Left renal pelvis (tissue), 4 donors: ENCODE measurements at regions not wholly inside any gene's neighbourhood (a gene's known extent, or its start where the extent isn't known, plus 50 kb on each side); places are given as distances from the start of the nearest gene placed in this dataset.
"Not testable (repeated sequence)": the region's sequence is repeated elsewhere in the genome, so short reads cannot be mapped to it uniquely, and the experiment has no call there.

Source experiments
- DNase-seq, 4 donors: peaks; one replicate each; pipeline ENCODE4 v3.0.0-alpha.2; 2013; ENCODE audit warnings: low read depth in 4 of 4, low spot score in 3 of 4

DNA sequence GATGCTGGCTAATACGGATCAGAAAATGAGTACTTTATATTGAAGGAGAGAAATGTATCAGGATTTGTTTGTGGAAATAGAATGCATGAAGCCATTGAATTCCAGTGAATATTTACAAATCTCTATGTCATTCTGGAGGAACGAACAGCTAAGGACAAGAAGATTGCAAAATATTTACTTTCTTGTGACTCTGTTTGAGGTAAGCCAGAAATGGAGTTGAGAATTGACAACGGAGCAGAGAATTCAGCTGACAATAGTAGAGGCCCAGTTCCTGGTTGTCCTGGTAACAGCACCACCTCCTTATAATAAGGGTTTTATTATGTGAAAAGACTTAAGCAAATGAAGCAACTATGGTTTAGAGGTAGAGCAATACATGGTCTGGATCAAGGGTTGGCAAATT lies 349.2 kb downstream of the ADCYAP1 start:
- no peak for DNase-seq

DNA sequence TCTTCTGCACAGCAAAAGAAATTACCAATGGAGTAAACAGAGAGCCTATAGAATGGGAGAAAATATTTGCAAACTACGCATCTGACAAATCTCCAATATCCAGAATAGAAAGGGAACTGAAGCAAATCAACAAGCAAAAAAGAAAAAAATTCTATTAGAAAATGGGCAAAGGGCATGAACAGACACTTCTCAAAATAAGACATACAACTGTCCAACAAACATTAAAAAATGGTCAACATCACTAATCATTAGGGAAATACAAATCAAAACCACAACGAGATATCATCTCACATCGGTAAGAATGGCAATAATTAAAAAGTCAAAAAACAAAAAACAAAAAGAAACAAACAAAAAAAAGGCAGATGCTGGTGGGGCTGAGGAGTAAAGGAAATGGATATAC lies 356.4 kb downstream of the ADCYAP1 start:
- DNase-seq, result no peak

DNA sequence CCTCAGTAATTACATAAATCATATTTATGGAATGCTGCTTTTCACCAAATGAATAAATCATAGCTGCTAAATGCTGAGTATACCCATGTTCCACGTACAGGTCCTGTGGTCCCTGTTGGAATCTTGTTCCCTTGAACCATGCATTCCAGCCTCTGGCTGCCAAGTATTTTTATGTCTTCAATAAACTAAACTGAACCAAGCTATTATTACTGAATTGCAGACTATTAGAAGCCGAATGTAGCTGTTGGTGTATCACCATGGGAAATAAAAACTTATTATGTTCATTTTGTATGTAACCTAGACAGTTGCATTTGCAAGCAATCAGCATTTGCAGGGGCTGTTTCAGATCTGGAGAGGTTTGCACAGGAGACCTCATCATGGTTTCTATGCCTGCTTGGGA lies 362.4 kb downstream of the ADCYAP1 start:
- no peak for DNase-seq

DNA sequence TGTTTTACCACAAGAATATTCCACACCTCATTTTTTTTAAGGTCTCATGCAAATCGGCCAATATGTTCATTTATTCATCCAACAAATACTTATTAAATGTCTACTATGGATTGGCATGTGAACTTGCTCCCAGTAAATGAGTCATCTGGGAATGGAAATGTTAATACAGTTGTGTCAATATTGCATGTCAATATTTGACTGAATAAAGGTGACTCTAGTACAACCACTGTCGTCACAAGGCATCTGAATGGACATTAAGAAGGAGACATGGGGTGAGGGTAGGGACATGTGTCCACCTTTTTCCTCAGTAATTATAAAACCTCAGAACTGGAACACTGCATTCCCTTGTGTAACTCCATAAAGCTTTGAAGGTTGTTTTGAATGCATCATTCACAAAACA lies 365.4 kb downstream of the ADCYAP1 start:
- DNase-seq, result no peak

DNA sequence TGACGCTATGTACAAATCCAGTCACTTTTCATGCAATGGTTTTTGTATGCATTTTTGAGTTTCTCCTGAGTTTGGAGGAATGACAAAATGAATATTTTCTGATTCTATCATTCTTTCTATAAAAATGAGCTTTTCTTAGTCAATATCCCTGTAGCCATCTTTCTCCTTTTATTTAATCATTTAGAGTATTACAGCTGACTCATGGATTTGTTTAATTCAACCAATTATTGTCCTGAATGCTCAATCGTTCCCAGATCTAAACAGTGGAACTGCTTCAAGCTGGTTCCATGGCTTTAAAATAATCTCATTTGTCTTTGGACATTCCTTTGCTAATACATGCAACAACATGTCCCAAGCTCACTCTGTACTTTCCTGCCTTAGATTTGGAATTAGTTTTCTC lies 368.8 kb downstream of the ADCYAP1 start:
- DNase-seq, result no peak

DNA sequence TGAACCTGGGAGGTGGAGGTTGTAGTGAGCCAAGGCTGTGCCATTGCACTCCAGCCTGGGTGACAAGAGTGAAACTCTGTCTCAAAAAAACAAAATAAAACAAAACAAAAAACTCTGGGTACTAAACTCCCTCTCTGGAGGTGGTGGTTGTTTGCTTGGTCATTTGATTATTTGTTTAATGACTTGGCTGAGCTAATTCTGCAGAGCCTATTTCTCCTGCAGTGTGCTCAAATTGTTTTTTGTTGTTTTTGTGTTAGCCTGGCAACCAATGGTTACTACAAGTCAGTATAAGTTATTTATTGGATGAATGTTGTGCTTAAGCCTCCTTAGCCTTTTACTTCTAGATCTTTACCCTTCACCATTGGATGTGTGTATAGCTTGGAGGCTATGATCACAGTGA lies 387.5 kb downstream of the ADCYAP1 start:
- no peak for DNase-seq

DNA sequence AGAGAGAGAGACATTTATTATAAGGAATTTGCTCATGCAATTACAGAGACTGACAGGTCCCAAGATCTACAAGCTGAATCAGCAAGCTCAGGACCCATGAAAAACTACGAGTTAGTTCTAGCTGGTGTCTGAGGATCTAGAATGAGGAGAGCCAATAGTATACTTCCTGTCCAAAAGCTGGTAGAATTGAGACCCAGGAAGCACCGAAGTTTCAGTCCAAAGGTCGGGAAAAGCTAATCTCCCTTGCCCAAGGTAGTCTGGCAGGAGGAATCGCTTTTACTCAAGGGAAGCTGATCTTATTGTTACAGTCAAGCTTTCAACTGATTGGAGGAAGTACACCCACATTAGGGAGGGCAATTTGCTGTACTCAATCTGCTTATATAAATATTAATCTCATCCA lies 389.6 kb downstream of the ADCYAP1 start:
- peak in 1 of 4 donors; percentile 1 for DNase-seq

DNA sequence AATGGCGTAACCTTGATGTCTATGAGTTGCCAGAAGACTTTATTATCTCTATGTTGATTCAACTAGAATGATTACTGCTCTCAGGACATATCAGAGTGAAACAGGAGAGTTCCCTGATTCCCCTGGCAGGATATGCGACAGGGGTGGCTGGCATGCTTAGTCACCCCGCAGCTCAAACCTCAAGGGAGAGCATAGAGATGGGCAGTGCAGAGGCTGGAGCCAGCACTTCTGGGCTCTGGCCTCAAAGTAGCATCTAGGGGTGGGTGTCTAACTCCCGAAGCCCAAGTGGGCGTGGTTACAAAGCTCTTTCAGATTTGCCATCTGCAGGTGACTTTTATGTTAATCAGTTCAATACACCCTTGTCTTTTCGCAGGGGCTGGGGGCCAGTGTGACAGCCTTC lies 391.6 kb downstream of the ADCYAP1 start:
- DNase-seq, result no peak

DNA sequence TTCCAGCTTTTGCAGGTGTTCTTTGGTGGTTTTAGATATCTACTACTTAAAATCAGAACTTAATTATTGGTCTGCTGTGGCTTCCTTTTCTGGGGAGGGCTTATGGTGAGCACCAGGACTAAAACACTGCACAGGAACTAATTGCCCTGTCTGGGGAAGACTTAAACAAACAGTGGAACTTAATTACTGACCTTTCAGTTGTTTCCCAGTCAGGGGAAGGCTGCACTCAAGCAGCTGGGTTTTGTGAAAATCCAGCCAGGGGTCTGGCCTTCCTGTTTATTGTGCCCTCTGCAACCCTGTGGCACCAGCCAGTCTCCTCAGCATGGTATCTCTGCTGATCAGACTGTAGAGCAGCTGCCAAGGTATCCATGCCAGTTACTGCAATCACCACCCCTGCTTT lies 398.2 kb downstream of the ADCYAP1 start:
- DNase-seq, result no peak

DNA sequence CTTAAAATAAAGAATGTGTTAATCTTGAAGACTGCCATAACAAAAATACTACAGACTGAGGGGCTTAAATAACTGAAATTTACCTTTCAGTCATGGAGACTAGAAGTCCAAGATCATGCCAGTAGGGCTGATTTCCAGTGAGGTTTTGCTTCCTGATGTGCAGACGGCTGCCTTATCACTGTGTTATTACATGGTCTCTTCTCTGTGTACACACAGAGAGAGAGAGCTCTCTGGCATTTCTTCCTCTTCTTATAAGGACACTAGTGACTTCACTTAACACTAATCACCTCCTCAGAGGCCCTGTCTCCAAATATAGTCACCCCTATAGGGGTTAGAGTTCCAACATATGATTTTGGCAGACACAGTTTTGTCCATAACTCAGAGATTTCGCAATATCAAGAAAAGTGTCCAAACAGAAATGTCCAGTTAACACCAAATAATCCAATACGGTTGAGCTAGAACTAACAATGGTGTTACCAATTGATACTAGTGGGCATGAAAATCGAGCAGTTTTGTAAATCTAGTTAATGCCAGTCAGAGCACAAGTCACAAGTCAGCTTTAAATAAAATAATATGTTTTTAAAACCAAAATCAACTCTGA lies 399.8 kb downstream of the ADCYAP1 start:
- DNase-seq, result no peak

DNA sequence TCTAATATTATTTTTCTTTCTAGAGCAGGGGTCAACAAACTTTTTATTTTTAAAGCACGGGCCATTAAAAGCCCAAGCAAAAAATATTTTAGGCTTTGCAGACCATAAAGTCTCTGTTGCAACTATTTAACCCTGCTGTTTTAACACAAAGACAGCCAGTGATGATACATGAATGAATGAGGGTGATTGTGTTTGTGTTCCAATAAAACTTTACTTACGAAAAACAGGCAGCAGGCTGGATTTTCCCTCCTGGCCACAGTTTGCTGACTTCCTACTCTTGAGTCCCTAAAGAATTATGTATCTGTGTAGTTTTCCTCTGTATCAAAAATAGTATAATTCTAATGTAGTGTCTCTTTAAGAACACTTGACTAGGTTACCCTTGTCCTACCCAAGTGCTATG lies 402.0 kb downstream of the ADCYAP1 start:
- no peak for DNase-seq

DNA sequence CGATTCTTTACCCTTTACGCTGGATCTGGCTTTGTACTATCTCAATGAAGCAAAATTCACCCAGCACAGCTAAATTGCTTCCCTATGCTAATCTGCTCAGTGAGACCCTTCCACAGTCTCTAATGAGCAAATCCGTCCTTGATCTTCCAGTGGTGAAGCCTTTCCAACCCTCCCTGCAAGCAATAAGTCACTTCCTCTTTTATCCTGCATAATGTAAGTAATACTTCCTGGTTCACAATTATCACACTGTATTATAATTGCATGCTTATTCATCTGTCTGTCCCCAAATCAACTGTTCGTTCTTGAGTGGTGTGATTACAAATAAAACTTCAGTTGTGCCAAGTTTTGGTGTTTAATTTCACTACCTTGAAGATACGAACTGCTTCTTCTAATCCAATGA lies 404.0 kb downstream of the ADCYAP1 start:
- DNase-seq, result no peak

DNA sequence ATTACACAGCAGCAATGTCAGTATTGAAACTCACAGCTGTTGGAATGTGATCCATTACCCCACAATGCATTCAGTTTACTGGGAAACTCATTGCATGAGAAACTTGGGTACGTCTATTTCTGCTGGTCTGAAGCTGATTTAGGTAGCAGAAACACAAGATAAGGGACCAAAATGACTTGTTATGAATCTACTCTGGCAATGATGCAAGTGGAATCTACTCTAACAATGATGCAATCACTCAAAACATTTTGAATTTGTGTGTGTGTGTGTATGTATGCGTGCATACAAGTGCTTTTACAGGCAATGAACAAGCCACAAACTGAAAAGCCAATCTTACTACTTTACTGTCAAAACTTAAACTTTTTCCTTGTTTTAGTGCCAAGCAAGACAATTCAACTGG lies 406.7 kb downstream of the ADCYAP1 start:
- no peak for DNase-seq

DNA sequence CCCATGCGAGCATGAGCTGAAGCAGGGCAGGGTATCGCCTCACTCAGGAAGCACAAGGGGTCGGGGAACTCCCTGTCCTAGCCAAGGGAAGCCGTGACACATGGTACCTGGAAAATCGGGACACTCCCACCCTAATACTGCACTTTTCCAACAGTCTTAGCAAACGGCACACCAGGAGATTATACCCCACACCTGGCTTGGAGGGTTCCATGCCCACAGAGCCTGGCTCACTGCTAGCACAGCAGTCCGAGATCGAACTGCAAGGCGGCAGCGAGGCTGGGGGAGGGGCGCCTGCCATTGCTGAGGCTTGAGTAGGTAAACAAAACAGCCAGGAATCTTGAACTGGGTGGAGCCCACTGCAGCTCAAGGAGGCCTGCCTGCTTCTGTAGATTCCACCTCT lies 430.7 kb downstream of the ADCYAP1 start:
- DNase-seq, result not testable (repeated sequence)

DNA sequence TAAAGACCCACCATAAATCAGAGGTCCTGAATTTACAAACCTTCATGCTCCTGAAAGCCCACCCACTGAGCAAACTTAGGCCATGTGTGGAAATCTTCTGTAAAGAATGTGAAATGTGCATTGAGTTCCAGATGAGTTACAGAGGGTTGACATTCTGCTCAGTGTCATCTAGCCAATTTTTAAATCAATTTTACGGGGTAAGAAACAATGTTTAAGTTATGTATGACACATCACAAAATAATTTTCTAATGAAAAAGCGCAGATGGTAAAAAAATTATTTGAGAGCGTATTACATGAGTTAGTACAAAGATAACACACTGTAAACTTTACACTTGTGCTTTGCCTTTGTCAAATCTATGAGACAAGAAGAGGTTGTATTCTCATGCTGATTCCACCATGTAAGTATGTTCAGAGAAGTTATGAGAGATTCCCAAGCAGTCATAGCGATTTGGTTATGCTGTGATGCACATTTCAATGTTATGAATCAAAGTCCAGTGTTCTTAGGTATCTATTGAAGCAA lies 446.3 kb downstream of the ADCYAP1 start:
- DNase-seq, result no peak

DNA sequence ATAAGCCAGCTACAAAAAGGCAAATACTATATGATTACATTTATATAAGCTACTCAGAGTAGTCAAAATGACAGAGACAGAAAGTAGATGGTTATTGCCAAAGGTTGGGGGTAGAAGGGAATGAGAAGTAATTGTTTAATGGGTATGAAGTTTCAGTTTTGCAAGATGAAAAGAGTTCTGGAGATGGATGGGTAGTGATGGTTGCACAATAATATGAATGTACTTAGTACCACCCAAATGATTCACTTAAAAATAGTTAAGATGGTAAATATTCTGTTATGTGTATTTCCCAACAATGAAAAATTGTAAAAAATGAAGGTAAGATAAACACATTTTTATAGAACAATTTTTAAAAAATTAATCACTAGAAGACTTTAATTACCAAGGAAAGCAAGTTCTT lies 448.4 kb downstream of the ADCYAP1 start:
- no peak for DNase-seq

DNA sequence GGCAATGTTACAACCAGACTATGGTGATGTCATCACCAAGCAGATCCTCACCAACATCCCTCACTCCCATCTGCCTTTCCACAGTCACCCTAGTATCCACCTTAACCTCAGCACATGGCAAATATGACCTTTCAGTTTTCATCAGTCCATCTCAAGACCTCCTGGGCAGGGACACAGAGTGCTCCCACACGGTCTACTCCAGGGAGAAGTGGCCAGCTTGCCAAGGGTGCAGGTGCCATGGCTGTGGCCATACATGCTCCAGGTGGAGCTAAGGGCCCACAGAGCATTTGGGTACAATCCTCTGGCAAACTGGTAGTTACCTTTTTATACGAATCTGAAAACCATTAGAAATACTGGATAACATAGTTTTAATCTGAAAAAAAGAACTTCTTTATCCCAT lies 453.1 kb downstream of the ADCYAP1 start:
- DNase-seq, result no peak

DNA sequence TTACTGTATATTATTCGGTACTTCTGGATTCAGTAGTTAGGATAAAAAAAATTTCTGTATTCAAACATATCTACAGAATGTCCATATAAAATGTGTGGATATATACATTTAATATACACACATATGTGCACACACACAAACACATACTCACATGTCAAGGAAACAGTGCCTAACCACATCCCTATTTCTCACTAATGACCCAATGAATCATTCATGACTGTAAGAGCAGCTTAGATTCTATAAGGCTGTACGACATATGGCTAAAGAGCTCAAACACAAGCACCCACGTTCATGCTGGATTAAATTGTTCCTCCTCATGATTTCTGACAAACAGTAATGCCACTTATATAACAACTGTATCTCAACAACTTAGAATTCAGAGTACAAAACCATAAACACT lies 457.3 kb downstream of the ADCYAP1 start:
- DNase-seq, result no peak

DNA sequence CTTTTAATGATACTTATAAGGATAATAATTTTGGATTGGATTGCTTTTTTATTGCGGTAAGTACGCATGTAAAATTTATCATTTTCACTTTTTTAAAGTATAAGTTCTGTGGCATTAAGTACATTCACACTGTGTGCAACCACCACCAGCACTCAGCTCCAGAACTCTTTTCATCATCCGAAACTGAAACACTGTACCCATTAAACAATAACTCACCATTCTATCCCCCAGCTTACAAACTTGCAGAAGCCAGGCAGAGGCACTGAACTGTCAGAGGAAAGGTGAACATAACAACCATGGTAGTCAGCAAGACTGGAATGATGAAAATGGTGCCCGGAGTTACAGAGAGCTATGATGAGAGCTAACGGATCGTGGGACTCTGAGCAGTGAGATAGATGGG lies 465.9 kb downstream of the ADCYAP1 start:
- no peak for DNase-seq

DNA sequence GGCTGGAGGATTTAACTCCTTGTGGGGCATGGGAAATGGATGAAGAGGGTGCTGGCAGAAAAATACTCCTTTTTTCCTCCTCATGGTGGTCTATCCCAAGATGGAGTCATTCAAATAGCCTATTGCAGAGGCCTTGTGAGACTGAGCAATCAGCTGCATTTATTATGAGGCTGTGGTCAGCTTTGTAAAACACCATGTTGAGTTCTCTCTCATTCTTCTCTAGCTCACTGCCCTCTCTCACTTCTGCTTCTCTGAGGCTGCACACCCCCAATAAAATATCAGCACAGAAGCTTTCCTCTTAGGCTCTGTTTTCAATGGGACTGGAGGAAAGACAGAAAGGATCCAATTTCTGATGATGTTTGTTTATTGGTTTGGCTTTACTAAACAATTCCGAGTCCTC lies 467.1 kb downstream of the ADCYAP1 start:
- DNase-seq, result no peak

DNA sequence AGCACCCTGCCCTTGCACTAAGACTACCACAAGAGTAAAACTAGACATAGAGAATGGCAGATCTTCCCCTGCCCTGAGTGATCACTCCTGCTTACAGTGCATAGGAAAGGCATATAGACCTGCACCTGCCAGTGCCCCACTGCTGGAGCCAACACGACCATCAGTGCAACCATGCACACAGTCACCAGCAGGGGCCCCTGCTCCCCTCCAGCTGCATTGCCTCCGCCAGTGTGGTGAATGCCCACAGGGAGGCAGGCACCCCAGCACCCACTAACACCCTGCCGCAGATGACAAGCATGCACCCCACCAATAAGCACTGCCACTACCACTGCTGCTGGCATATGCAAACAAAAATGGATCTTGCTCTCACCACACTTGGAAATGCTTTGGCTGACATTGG lies 478.8 kb downstream of the ADCYAP1 start:
- DNase-seq, result no peak

DNA sequence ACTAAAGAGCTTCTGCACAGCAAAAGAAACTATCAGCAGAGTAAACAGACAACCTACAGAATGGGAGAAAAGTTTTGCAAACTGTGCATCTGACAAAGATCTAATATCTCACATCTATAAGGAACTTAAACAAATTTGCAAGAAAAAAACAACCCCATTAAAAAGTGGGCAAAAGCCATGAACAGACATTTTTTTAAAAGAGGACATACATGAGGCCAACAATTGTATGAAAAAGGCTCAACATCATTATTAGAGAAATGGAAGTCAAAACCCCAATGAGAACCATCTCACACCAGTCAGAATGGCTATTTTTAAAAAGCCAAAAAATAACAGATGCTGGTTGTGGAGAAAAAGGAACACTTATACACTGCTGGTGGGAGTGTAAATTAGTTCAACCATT lies 483.8 kb downstream of the ADCYAP1 start:
- DNase-seq, result not testable (repeated sequence)

DNA sequence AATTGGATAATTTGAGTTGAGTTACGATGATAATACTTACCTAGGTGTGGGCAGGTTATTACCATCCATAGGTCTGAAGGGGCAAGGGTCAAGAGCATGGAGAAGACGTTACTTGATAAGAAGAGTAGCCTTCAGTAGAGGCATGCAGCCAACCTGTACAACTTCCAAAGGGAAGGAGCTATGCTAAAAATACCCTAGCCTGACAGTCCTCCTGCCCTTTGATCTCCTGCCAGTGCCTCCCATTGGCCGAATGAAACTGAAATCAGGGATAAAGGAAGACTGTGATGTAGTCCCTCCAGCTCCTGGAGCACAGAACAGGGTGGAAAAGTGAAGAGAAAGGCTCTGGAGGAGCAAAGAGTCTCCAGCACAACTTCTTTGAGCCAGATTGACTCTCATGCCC lies 487.4 kb downstream of the ADCYAP1 start:
- no peak for DNase-seq
